ENCODE measurements at regions not wholly inside any gene's neighbourhood (a gene's known extent, or its start where the extent isn't known, plus 50 kb on each side); places are given as distances from the start of the nearest gene placed in this dataset.
"Not testable (repeated sequence)": the region's sequence is repeated elsewhere in the genome, so short reads cannot be mapped to it uniquely, and the experiment has no call there.

GRCh38 chr18:29730073-29730472 lies 1312.5 kb downstream of the DSC3 start:
- no peak for DNase-seq (ENCODE audit: extremely low read depth, low read depth)
- TF ChIP-seq CTCF (IDR thresholded peaks at IDR 0.05; ENCODE audit: low read depth, low read length), result no peak

DNA sequence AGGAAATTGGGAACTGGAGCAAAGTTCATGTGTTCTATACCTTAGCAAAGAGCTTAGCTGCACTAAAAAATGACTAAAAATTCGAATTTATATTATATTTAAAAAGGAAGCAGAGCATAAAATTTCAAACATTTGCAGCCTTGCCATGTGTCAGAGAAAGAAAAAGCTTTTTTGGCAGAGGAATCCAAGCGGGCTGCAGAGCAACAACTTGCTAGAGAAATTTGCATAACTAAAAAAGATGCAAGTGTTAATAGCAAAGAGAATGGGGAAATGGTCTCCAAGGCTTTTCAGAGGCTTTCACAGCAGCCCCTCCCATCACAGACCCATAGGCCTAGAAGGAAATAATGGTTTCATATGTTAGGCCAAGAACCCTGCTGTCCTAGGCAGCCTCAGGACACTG lies 1315.9 kb downstream of the DSC3 start:
- DNase-seq (ENCODE audit: extremely low read depth, low read depth), result no peak
- no peak for TF ChIP-seq CTCF (IDR thresholded peaks at IDR 0.05; ENCODE audit: low read depth, low read length)

DNA sequence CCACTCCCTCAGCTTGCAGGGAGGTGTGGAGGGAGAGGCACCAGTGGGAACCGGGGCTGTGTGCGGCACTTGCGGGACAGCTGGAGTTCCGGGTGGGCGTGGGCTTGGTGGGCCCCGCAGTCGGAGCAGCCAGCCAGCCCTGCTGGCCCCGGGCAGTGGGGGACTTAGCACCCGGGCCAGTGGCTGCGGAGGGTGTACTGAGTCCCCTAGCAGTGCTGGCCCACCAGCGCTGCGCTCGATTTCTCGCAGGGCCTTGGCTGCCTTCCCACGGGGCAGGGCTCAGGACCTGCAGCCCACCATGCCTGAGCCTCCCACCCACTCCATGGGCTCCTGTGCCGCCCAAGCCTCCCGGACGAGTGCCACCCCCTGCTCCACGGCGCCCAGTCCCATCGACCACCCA lies 1319.1 kb downstream of the DSC3 start:
- DNase-seq (ENCODE audit: extremely low read depth, low read depth), result not testable (repeated sequence)

DNA sequence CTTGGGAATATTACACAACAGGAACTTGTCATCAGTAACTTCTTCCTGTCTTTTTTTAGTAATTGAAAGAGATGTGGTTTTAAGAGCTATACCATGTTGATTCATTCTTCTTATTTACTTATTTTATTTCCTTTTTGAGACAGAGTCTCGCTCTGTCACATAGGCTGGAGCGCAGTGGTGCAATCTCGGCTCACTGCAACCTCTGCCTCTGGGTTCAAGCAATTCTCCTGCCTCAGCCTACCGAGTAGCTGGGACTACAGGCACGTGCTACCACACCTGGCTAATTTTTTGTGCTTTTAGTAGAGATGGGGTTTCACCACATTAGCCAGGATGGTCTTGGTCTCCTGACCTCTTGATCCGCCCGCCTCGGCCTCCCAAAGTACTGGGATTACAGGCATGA lies 1326.6 kb downstream of the DSC3 start:
- DNase-seq (ENCODE audit: extremely low read depth, low read depth), result not testable (repeated sequence)

- DNase-seq (ENCODE audit: extremely low read depth, low read depth), result no peak
- TF ChIP-seq CTCF (IDR thresholded peaks at IDR 0.05; ENCODE audit: low read depth, low read length), result no peak
These were observed 1329.8 kb downstream of the DSC3 start for GRCh38 chr18:29712785-29713184.

DNA sequence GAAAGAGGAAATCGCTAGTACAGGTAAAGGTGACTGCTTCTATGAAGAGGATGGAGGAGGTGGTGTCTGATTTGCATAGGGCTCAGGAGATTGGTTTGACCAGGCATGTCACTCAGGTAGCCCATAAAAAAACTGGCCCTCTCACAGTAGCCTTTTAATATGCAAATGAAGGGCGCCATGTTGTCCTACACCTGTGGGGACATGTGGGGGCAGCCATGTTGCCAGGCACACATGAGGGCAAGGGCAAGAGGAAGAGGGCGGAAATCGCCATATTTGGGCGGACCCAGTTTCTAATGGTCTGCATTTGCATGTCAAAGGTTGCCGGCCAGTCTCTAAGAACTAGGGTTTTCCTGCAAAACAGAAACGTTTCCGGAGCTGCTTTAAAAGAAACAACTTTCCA lies 1330.6 kb downstream of the DSC3 start:
- no peak for DNase-seq (ENCODE audit: extremely low read depth, low read depth)
- no peak for TF ChIP-seq CTCF (IDR thresholded peaks at IDR 0.05; ENCODE audit: low read depth, low read length)

DNA sequence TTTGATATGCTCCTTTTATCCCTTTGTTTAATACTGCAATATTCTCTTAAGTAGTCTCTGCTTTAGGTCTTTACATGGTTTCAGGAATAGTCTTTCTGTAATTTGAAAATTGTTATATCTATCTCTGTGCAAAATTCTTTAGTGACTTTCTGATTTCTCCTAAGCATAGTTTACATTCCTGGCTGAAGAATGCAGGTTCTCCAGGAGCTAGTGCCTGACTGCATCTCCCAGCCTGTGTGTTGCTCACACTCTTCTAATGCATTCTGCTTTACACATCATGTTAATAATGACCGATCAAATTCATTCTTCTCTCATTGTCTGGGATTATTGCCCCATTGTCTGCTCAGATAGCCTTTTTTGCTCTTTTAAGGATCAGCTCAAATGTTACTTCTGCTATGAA lies 1349.2 kb downstream of the DSC3 start:
- DNase-seq (ENCODE audit: extremely low read depth, low read depth), result no peak
- TF ChIP-seq CTCF (IDR thresholded peaks at IDR 0.05; ENCODE audit: low read depth, low read length), result no peak

DNA sequence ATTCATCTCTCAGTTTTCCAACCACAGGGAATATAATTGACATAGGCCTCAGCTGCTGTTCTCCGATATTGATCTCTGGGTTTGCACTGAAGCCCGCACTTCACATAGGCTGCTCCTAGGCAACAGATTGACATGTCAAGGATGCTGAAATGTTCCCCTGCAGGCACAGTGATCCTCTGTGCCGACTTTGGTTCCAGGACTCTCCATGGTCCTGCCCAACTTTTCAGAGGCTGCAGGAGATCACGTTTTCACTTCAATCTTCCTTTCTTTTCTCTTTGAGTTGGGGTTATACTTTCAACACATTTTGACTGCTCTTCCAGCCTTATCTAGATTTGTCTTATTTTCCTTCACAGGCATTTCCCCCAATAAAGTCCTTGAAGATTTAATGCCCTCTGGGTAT lies 1361.0 kb downstream of the DSC3 start:
- DNase-seq (ENCODE audit: extremely low read depth, low read depth), result no peak
- TF ChIP-seq CTCF (IDR thresholded peaks at IDR 0.05; ENCODE audit: low read depth, low read length), result no peak
